ENCODE measurements at regions not wholly inside any gene's neighbourhood (a gene's known extent, or its start where the extent isn't known, plus 50 kb on each side); places are given as distances from the start of the nearest gene placed in this dataset.
"Not testable (repeated sequence)": the region's sequence is repeated elsewhere in the genome, so short reads cannot be mapped to it uniquely, and the experiment has no call there.

DNA sequence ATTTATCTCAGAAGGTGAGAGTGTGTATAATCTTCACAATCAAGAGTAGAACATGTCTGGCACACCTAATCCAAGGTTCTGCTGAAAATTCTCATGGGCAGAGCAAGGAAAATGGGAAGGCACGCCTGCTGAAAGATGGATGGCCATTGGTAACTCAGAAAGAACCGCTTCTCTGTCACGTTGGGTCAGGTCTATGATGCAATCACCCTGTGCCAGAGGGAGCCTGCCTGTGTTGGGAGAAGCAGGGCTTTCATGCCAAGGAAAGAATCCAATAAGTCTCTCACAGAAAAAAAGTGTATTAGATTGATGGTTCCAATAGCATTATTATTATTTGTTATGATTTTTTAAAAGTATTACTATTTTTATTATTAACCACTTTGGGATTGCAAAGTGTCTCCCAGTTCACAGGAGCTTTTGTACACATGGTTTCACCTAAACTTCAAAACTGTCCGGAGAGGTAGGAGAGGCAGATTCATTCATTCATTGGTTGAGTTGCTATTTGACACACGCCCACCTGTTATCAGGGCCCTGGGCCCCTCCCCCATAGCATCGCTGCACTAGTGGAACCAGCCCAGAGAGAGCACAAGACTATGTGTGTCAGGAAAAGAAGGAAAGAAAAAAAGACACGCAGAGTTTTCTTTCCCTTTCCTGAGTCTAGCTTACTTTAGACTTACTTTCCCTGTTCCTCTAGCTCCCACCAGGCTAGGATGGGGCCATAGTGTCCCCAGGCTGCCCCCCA lies 324.6 kb downstream of the BCL2L11 start:
- not testable (repeated sequence) for TF ChIP-seq EZH2 (IDR thresholded peaks at IDR 0.05; ENCODE audit: insufficient read depth, poor library complexity, severe bottlenecking); EZH2phosphoT487 (IDR thresholded peaks at IDR 0.05; ENCODE audit: insufficient read depth, low read depth)

Measured in GM23248 (cell line).